ENCODE measurements at regions not wholly inside any gene's neighbourhood (a gene's known extent, or its start where the extent isn't known, plus 50 kb on each side); places are given as distances from the start of the nearest gene placed in this dataset.

DNA sequence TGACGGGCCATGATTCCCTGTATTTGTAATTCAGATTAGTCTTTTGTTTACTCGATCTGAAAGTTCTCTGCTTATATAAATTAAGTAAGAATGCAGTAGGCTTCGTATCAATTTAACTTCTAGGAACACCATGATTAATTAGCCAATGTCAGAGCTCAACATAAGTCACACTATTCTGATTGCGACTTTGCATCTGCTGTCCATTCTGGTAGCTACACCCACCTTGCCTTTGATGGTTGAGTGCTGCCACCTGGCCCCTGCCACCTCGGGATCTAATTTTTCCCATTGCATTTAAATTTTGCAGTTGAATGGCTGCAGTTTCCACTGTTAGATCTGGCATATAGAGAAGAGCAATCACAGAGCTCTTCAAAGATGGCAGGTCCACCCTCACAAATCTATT lies 140.0 kb downstream of the LTN1 start:
- TF ChIP-seq EZH2 (IDR thresholded peaks at IDR 0.05; ENCODE audit: low read depth, unreplicated experiment) (no peak), CTCF (conservative IDR thresholded peaks at IDR 0.05; ENCODE audit: low read depth in 2 of 2) (no peak), REST (IDR thresholded peaks at IDR 0.05; ENCODE audit: unreplicated experiment) (no peak), JUNB (IDR thresholded peaks at IDR 0.05; ENCODE audit: unreplicated experiment) (no peak), POLR2AphosphoS5 (IDR thresholded peaks at IDR 0.05; ENCODE audit: low read depth) (no peak), CREB1 (CRISPR knock-in tag; IDR thresholded peaks at IDR 0.05; ENCODE audit: low read depth) (no peak)

All from GM23338 (cell line).